Endodermal cell (in vitro differentiated cells): ENCODE measurements at regions not wholly inside any gene's neighbourhood (a gene's known extent, or its start where the extent isn't known, plus 50 kb on each side); places are given as distances from the start of the nearest gene placed in this dataset.

Source experiments
- DNase-seq: peaks from one replicate; pipeline ENCODE4 v3.0.0-alpha.2; 2017
- H3K27ac ChIP-seq: 2 replicates; pipeline ENCODE4 v1.5.1; 2013; ENCODE audit warnings: mild to moderate bottlenecking, low read depth, low read length, moderate library complexity
- H3K27me3 ChIP-seq: 2 replicates; pipeline ENCODE4 v1.6.1; 2013; ENCODE audit warnings: mild to moderate bottlenecking, low read length, moderate library complexity; ENCODE audit not compliant: insufficient read depth, control insufficient read depth, poor library complexity, severe bottlenecking
- H3K36me3 ChIP-seq: 2 replicates; pipeline ENCODE4 v1.7.0; 2013; ENCODE audit warnings: mild to moderate bottlenecking, low read length, moderate library complexity; ENCODE audit not compliant: control insufficient read depth, insufficient read depth
- H3K4me1 ChIP-seq: one replicate; pipeline ENCODE4 v1.7.0; 2013; ENCODE audit warnings: low read length; ENCODE audit not compliant: control insufficient read depth, insufficient read depth
- H3K4me3 ChIP-seq: 2 replicates; pipeline ENCODE4 v1.5.1; 2013; ENCODE audit warnings: mild to moderate bottlenecking, low read length, moderate library complexity
- H3K9ac ChIP-seq: 2 replicates; pipeline ENCODE4 v1.6.1; 2013; ENCODE audit warnings: mild to moderate bottlenecking, low read length, moderate library complexity; ENCODE audit not compliant: poor library complexity, severe bottlenecking; ENCODE audit errors: extremely low read depth
- H3K9me3 ChIP-seq: 2 replicates; pipeline ENCODE4 v1.6.1; 2013; ENCODE audit warnings: mild to moderate bottlenecking, low read length, moderate library complexity; ENCODE audit not compliant: control insufficient read depth
- H3K27ac Mint-ChIP-seq: 2 replicates; pipeline ENCODE4 v1.8.0; 2020; ENCODE audit warnings: mixed read lengths
- H3K27me3 Mint-ChIP-seq: 2 replicates; pipeline ENCODE4 v1.8.0; 2021; ENCODE audit warnings: mild to moderate bottlenecking, mixed read lengths; ENCODE audit not compliant: insufficient read depth
- H3K36me3 Mint-ChIP-seq: 2 replicates; pipeline ENCODE4 v1.8.0; 2020; ENCODE audit warnings: low read depth, mixed read lengths
- H3K4me1 Mint-ChIP-seq: 2 replicates; pipeline ENCODE4 v1.8.0; 2020; ENCODE audit warnings: mixed read lengths
- H3K4me3 Mint-ChIP-seq: 2 replicates; pipeline ENCODE4 v1.8.0; 2020; ENCODE audit warnings: mild to moderate bottlenecking, moderate library complexity, mixed read lengths
- H3K9me3 Mint-ChIP-seq: 2 replicates; pipeline ENCODE4 v1.8.0; 2020; ENCODE audit warnings: mild to moderate bottlenecking, mixed read lengths
- CTCF ChIP-seq: fragments of 200-600 bp; sonication (generic); conservative IDR thresholded peaks from 2 replicates; pipeline ENCODE4 v1.5.0; 2021; ENCODE audit warnings: antibody characterized with exemption, mild to moderate bottlenecking
- WGBS, 2 experiments: methylation state at CpG; one replicate each; pipeline versions ENCODE4 v1.1.5 to v1.1.7; 2013; ENCODE audit warnings: missing lambda C conversion rate in 2 of 2, mixed read lengths in 1 of 2; ENCODE audit not compliant: insufficient coverage in 1 of 2, insufficient read length in 1 of 2; 5-methylcytosine and 5-hydroxymethylcytosine counted together

GRCh38 chr18:10329101-10329500 is 125.3 kb upstream of the APCDD1 start:
- Mint-ChIP-seq H3K27me3 (no peaks in the 10 kb centered on the region), H3K36me3 (no peaks in the 10 kb centered on the region), H3K4me3 (no peak overlapping the region), H3K27ac (no peak overlapping the region), H3K9me3 (no peaks in the 10 kb centered on the region), H3K4me1 (peaks cover 18% of the 10 kb centered on the region)
- Histone ChIP-seq H3K27ac (no peak overlapping the region), H3K4me1 (peaks cover 3% of the 10 kb centered on the region), H3K36me3 (no peaks in the 10 kb centered on the region), H3K9ac (no peak overlapping the region), H3K27me3 (no peaks in the 10 kb centered on the region), H3K9me3 (no peaks in the 10 kb centered on the region), H3K4me3 (no peak overlapping the region)
- DNase-seq = no peak
- WGBS, 2 experiments = 93% methylated on average over 3 of the region's 3 CpGs; no CpG with 5 or more reads in 1 of the 2 experiments
- no peak for TF ChIP-seq CTCF

GRCh38 chr18:10330428-10330827 is 124.0 kb upstream of the APCDD1 start:
- WGBS, 2 experiments = 61 to 80% methylated on average over 1 to 4 of the region's 5 CpGs
- Mint-ChIP-seq H3K4me3 (no peak overlapping the region), H3K4me1 (peaks cover 18% of the 10 kb centered on the region), H3K36me3 (no peaks in the 10 kb centered on the region), H3K27me3 (no peaks in the 10 kb centered on the region), H3K9me3 (no peaks in the 10 kb centered on the region), H3K27ac (no peak overlapping the region)
- H3K4me3 ChIP-seq = no peak overlapping the region
- H3K27ac ChIP-seq = no peak overlapping the region
- no peaks in the 10 kb centered on the region for H3K27me3 ChIP-seq
- no peaks in the 10 kb centered on the region for H3K36me3 ChIP-seq
- DNase-seq = peak; percentile 77
- H3K9me3 ChIP-seq = no peaks in the 10 kb centered on the region
- TF ChIP-seq CTCF = no peak
- H3K9ac ChIP-seq = no peak overlapping the region
- H3K4me1 ChIP-seq = peaks cover 3% of the 10 kb centered on the region

GRCh38 chr18:10332452-10332851 is 122.0 kb upstream of the APCDD1 start:
- H3K36me3 ChIP-seq = no peaks in the 10 kb centered on the region
- 79 to 93% methylated on average over 4 to 9 of the region's 9 CpGs for WGBS, 2 experiments

More at GRCh38 chr18:10332452-10332851, 122.0 kb upstream of the APCDD1 start:
- no peak overlapping the region for H3K4me3 ChIP-seq
- DNase-seq = no peak
- H3K9me3 Mint-ChIP-seq = no peaks in the 10 kb centered on the region
- H3K27ac Mint-ChIP-seq = no peak overlapping the region
- H3K36me3 Mint-ChIP-seq = no peaks in the 10 kb centered on the region
- no peak for TF ChIP-seq CTCF
- H3K9ac ChIP-seq = no peak overlapping the region
- H3K27ac ChIP-seq = no peak overlapping the region
- no peaks in the 10 kb centered on the region for H3K27me3 Mint-ChIP-seq
- peaks cover 3% of the 10 kb centered on the region for H3K4me1 ChIP-seq
- H3K27me3 ChIP-seq = no peaks in the 10 kb centered on the region
- no peak overlapping the region for H3K4me3 Mint-ChIP-seq
- H3K9me3 ChIP-seq = no peaks in the 10 kb centered on the region
- peaks cover 18% of the 10 kb centered on the region for H3K4me1 Mint-ChIP-seq
